ELR (cell line): ENCODE measurements at regions not wholly inside any gene's neighbourhood (a gene's known extent, or its start where the extent isn't known, plus 50 kb on each side); places are given as distances from the start of the nearest gene placed in this dataset.
A peak's percentile ranks its signal among the peaks of the same experiment; 100 is the strongest.

ENCODE experiments used
- DNase-seq: peaks from one replicate; pipeline ENCODE4 v3.0.0-alpha.2; 2015; ENCODE audit warnings: low read depth

DNA sequence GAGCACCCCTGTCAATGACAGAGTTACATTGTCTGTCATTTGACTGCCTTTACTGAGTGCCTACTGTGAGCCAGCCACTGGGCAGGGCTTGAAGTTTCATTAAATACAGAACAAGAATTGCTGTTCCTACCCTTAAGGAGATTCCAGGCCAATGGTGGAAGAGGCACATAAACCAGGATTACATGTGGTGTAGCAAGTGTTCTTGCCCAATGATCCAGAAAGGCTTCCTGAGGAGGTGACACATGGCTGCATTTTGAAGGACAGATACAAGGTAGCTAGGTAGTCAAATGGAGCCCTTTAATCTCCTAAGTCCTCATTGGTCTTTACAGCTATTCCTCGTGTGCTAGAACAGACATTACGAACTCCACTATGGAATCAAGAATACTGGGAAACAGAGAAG is 312.7 kb downstream of the ETAA1 start:
- no peak for DNase-seq

- no peak for DNase-seq
Measured at GRCh38 chr2:67712484-67712883, 315.4 kb downstream of the ETAA1 start.

DNA sequence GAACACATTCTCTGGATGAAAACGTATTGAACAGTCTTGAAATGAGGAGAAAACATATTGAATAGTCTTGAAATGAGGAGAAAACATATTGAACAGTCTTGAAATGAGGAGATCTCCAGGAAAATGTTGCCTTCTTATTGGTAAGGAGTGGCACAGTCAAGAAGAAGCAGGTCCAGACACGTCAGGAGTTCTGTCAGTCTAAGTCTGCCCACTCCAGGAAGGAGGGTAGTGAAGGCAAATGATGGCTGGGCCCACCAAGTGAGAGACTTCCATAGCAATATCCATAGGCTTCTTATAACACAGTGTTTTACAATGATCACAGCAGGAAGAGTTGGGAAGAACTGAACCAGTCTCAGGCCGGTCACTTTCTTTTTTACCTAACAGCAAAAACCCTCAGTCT is 316.2 kb downstream of the ETAA1 start:
- DNase-seq: no peak

GRCh38 chr2:67716895-67717396 is 319.8 kb downstream of the ETAA1 start:
- peak; percentile 44 for DNase-seq

- DNase-seq: no peak
Measured at GRCh38 chr2:67717692-67718091, 320.6 kb downstream of the ETAA1 start.

GRCh38 chr2:67719351-67719750 is 322.2 kb downstream of the ETAA1 start:
- DNase-seq: no peak

DNA sequence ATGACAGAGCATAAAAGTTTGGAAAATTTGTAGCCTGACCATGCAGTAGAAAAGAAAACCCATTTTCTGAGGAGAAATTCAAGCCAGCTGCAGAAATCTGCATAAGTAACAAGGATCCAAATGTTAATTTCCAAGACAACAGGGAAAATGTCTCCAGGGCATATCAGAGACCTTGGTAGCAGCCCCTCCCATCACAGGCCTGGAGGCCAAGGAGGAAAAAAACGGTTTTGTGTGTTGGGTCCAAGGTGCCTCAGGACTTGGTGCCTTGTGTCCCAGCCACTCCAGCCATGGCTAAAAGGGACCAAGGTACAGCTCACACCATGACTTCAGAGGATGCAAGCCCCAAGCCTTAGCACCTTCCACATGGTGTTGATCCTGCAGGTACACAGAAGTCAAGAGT is 324.4 kb downstream of the ETAA1 start:
- DNase-seq: no peak

- no peak for DNase-seq
Measured at GRCh38 chr2:67724261-67724660, 327.1 kb downstream of the ETAA1 start.

DNA sequence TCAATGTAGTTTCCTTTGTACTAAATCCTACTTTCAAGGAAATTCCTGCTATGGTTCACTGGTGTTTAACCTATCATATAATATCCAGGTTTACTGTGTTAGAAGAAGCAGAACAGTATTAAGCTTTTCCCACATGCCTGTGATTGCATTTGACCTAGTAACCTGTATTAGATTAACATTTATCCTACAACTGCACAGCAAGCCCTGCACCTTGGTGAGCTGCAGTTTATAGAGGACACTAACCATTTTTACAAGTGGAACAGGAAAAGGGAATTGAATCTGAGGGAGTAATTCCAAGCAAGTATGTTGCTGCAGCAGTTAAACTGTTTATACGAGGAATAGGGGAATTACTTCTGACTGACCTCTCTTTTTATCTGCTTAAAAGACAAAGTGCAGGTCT is 328.6 kb downstream of the ETAA1 start:
- no peak for DNase-seq

DNA sequence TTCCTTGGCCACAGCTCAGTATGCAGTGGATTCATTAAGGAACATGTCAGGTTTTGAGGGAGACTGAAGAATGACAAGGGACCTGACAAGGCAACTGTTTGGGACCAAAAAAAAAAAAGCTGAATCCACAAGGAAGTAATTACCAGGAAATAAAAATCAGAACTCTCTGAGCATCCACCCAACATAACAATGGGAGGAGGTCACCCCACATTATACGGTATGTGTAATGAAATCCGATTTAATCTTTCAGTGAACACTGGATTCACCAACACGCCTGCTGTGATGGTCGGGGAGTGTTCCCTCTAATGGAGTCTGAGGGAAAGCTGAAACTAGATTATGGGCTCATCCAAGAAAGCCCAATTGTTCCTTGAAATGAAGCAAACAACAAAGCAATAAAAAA is 329.3 kb downstream of the ETAA1 start:
- DNase-seq: no peak

DNA sequence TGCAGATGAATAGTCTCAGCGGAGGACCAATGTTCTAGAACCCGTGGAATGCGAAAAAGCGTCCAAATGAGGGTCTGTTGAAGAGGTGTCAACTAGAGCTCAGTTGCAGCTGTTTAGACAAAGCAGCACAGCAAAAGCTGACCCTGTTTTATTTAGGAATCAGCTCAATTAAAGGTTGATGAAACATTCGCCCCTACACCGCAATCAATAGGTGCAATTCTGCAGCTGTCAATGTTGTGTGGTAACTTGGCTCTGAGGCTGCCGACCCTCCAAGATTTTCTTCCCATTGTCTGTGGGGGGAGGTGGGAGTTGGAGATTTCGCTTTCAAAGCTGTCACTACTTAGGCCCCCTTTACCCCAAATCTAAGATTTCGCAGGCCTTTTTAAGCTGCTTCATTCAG is 330.0 kb downstream of the ETAA1 start:
- no peak for DNase-seq

GRCh38 chr2:67727623-67728022 is 330.5 kb downstream of the ETAA1 start:
- no peak for DNase-seq

- no peak for DNase-seq
Measured at GRCh38 chr2:67729474-67729873, 332.3 kb downstream of the ETAA1 start.

DNA sequence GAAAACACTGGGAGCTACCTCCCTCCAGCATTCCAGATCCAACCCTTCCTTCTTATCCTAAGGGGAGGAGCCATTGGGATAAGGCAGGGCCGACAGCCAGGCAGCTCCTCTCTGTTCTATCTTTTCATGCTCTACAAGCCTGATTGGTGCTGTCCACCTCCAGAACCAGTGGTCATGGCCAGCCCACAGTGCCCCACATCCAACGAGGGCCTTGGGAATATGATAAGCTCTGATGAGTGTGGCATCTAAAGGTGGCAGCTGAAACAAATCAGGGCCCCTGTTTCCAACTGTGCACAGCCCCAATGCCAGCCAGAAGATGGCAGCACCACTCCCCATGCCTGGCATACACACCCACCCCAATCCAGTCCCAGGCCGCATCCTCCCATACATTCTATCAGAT is 329.3 kb downstream of the C1D start:
- DNase-seq: peak; percentile 58

DNA sequence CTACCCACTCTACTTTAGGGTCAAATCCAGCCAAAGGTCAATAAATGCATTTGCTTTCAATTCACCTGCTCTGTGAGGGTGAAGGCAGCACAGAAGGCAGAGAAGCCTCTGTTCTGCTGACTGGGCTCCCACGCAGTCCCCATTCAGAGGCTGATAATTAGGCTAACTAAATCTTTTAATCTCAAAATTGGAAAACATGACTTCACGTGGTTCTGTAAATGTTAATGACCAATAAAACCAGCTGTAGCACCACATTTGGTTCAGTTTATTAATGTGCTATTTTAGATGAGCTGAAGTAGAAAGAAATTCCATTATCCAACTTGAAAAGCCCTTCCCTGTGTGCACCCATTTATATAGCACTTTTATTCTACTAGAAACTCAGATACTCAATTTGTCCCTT is 310.6 kb downstream of the C1D start:
- no peak for DNase-seq

DNA sequence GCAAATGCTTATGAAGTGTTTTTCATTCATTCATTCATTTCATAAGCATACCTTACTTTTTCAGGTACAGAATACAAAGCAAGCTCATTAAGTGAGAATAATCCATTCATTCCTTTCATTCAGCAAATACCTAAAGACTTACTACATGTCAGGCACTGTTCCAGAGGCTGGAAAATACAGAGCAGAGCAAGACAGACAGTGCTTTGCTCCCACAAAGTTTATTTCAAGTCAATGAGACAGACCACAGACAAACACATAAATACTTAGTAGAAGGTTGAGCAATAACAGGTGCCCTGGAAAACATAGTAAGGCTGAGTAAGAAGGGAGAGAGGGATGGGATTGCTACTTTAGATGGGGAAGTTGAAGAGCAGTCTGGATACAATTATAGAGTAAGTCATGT is 309.8 kb downstream of the C1D start:
- DNase-seq: peak; percentile 73

DNA sequence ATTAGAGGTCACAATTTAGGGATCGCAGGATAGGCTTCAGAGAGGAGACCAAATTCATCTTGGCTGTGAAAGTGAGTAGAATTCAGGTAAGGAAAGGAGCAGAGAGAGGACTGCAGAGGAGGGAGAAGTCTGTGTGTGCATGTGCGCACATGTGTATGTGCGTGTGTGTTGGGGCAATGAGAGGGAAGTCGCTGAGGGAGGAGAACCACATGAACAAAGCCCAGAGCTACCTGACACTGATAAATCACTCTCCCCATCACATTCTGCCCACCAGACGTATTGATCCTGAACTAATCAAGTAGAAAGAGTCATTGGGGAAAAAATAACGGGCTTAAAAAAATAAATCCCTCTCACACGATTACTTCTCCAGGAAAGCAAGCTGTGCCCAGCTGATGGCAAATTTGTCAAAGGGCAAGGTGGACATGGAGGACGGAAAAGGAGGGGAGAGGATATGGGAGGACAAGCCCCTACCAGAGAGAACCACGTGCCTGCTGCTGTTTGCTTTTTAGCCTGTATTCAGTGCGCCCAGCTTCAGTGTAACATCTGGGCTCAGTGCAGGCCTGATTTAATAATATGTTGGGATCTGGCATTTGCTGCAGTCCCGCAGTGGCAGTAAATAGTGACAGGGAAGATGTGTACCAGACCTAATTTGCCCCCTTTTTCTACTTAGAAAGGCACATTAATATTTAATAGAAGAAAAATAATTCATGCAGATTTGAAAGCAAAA is 307.5 kb downstream of the C1D start:
- DNase-seq: no peak

- no peak for DNase-seq
Measured at GRCh38 chr2:67760995-67761394, 301.8 kb downstream of the C1D start.

GRCh38 chr2:67771380-67771779 is 291.4 kb downstream of the C1D start:
- no peak for DNase-seq

GRCh38 chr2:67772216-67773170 is 290.3 kb downstream of the C1D start:
- no peak for DNase-seq

DNA sequence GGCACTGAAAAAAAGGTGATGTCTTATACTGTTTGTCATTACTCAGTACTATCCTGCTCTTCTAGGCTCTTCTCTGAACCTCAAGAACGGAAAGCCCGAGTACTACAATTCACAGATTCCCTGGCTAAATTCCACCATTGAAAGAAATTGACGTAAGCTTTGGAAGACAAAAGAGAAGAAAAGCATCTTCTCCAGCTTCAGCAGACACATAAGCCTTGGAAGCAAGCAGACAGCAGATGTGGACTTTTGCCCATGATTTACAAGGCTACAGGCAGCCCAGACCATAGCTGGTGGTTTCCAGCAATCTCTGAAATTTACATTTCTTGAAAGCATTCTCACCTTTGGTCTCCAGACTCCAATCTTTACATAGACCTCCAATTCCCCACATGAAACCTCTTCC is 289.0 kb downstream of the C1D start:
- no peak for DNase-seq

GRCh38 chr2:67776276-67776675 is 286.5 kb downstream of the C1D start:
- DNase-seq: peak; percentile 13

GRCh38 chr2:67777010-67777409 is 285.8 kb downstream of the C1D start:
- no peak for DNase-seq
